Left ventricle myocardium inferior (tissue), 1 donor: ENCODE measurements at regions not wholly inside any gene's neighbourhood (a gene's known extent, or its start where the extent isn't known, plus 50 kb on each side); places are given as distances from the start of the nearest gene placed in this dataset.

Experiments used
- DNase-seq: peaks from one replicate; pipeline ENCODE4 v3.0.0-alpha.2; 2020
- H3K27ac ChIP-seq: fragments of 200-600 bp; replicated peaks from 2 replicates; pipeline ENCODE4 v1.8.0; 2021
- H3K27me3 ChIP-seq: fragments of 200-600 bp; 2 replicates; pipeline ENCODE4 v1.8.0; 2021; ENCODE audit warnings: low read depth
- H3K36me3 ChIP-seq: fragments of 200-600 bp; 2 replicates; pipeline ENCODE4 v1.8.0; 2021
- H3K4me1 ChIP-seq: fragments of 200-600 bp; 2 replicates; pipeline ENCODE4 v1.8.0; 2021
- H3K4me3 ChIP-seq: fragments of 200-600 bp; 2 replicates; pipeline ENCODE4 v1.8.0; 2021; ENCODE audit warnings: mild to moderate bottlenecking, moderate library complexity
- H3K9me3 ChIP-seq: fragments of 200-600 bp; replicated peaks from 2 replicates; pipeline ENCODE4 v1.8.0; 2021
- CTCF ChIP-seq: fragments of 200-600 bp; IDR thresholded peaks from 2 replicates; pipeline ENCODE4 v1.8.0; 2021; ENCODE audit warnings: antibody characterized with exemption, mild to moderate bottlenecking, borderline replicate concordance
- intact Hi-C: fragments of 100-400 bp; cut with micrococcal nuclease; formaldehyde crosslinking; loops from one replicate; pipeline ENCODE4 v1.11.0; 2022
- donor health status: DM: no; HTN: yes; CAD: no; lungs with severe emphysema.

- peaks cover 9% of the 10 kb centered on the region for H3K27me3 ChIP-seq
- no peak for TF ChIP-seq CTCF
- H3K4me1 ChIP-seq, result peaks cover 5% of the 10 kb centered on the region
- H3K36me3 ChIP-seq, result no peaks in the 10 kb centered on the region
- no peak for DNase-seq
- intact Hi-C loops, result no loop called here
- H3K4me3 ChIP-seq, result no peak overlapping the region
- H3K27ac ChIP-seq, result no peak overlapping the region
- H3K9me3 ChIP-seq, result no peaks in the 10 kb centered on the region
Measured at GRCh38 chr2:793236-793635, 116.0 kb upstream of the TMEM18 start.

GRCh38 chr2:792687-793086 lies 115.5 kb upstream of the TMEM18 start:
- Histone ChIP-seq H3K27me3 (peaks cover 9% of the 10 kb centered on the region), H3K4me1 (peaks cover 5% of the 10 kb centered on the region), H3K27ac (no peak overlapping the region), H3K4me3 (no peak overlapping the region), H3K9me3 (no peaks in the 10 kb centered on the region), H3K36me3 (no peaks in the 10 kb centered on the region)
- intact Hi-C loops, result no loop called here
- DNase-seq, result no peak
- no peak for TF ChIP-seq CTCF

GRCh38 chr2:790634-791245 lies 113.5 kb upstream of the TMEM18 start:
- no peaks in the 10 kb centered on the region for H3K9me3 ChIP-seq
- no peak overlapping the region for H3K27ac ChIP-seq
- DNase-seq, result no peak
- no peaks in the 10 kb centered on the region for H3K36me3 ChIP-seq
- TF ChIP-seq CTCF, result no peak
- no peak overlapping the region for H3K4me3 ChIP-seq
- H3K4me1 ChIP-seq, result no peaks in the 10 kb centered on the region
- peaks cover under 1% of the 10 kb centered on the region for H3K27me3 ChIP-seq
- intact Hi-C loops, result no loop called here

- Histone ChIP-seq H3K4me3 (no peak overlapping the region), H3K27ac (no peak overlapping the region), H3K27me3 (no peaks in the 10 kb centered on the region), H3K9me3 (no peaks in the 10 kb centered on the region), H3K36me3 (no peaks in the 10 kb centered on the region), H3K4me1 (no peaks in the 10 kb centered on the region)
- DNase-seq, result no peak
- intact Hi-C loops, result no loop called here
- no peak for TF ChIP-seq CTCF
Measured at GRCh38 chr2:790081-790480, 112.9 kb upstream of the TMEM18 start.

- intact Hi-C loops, result no loop called here
- Histone ChIP-seq H3K27ac (no peak overlapping the region), H3K4me1 (no peaks in the 10 kb centered on the region), H3K36me3 (no peaks in the 10 kb centered on the region), H3K9me3 (no peaks in the 10 kb centered on the region), H3K27me3 (no peaks in the 10 kb centered on the region), H3K4me3 (no peak overlapping the region)
- no peak for TF ChIP-seq CTCF
- no peak for DNase-seq
Measured at GRCh38 chr2:789529-789928, 112.3 kb upstream of the TMEM18 start.
